Kidney epithelial cell (primary cell): ENCODE measurements at regions not wholly inside any gene's neighbourhood (a gene's known extent, or its start where the extent isn't known, plus 50 kb on each side); places are given as distances from the start of the nearest gene placed in this dataset.

ENCODE experiments used
- DNase-seq: peaks from one replicate; pipeline ENCODE4 v3.0.0-alpha.2; 2010; ENCODE audit warnings: low read depth
- H3K27me3 ChIP-seq: 2 replicates; pipeline ENCODE4 v1.6.0; 2011; ENCODE audit warnings: low read length; ENCODE audit not compliant: control insufficient read depth, insufficient read depth
- H3K36me3 ChIP-seq: 2 replicates; pipeline ENCODE4 v1.5.1; 2011; ENCODE audit warnings: low read length; ENCODE audit not compliant: control insufficient read depth, insufficient read depth
- H3K4me3 ChIP-seq: 2 replicates; pipeline ENCODE4 v1.5.1; 2011; ENCODE audit warnings: low read depth, mild to moderate bottlenecking, control low read depth, low read length
- CTCF ChIP-seq: IDR thresholded peaks from 2 replicates; pipeline ENCODE4 v1.5.1; 2011; ENCODE audit warnings: mild to moderate bottlenecking, moderate library complexity, low read length, control low read depth, inconsistent platforms; ENCODE audit not compliant: insufficient read depth, poor library complexity, severe bottlenecking

- no peak for DNase-seq
- no peak for TF ChIP-seq CTCF
- Histone ChIP-seq H3K27me3 (no peaks in the 10 kb centered on the region), H3K36me3 (no peaks in the 10 kb centered on the region), H3K4me3 (no peak overlapping the region)
Observed at GRCh38 chr2:238785528-238785860, 62.4 kb upstream of the TWIST2 start.

GRCh38 chr2:238786379-238786778 is 61.5 kb upstream of the TWIST2 start:
- no peak overlapping the region for H3K4me3 ChIP-seq
- no peak for DNase-seq
- TF ChIP-seq CTCF: no peak
- no peaks in the 10 kb centered on the region for H3K27me3 ChIP-seq
- H3K36me3 ChIP-seq: no peaks in the 10 kb centered on the region

GRCh38 chr2:238786792-238787490 is 60.9 kb upstream of the TWIST2 start:
- no peak overlapping the region for H3K4me3 ChIP-seq
- H3K36me3 ChIP-seq: no peaks in the 10 kb centered on the region
- DNase-seq: no peak
- no peak for TF ChIP-seq CTCF
- H3K27me3 ChIP-seq: no peaks in the 10 kb centered on the region

- no peaks in the 10 kb centered on the region for H3K36me3 ChIP-seq
- no peak for DNase-seq
- TF ChIP-seq CTCF: no peak
- no peak overlapping the region for H3K4me3 ChIP-seq
- no peaks in the 10 kb centered on the region for H3K27me3 ChIP-seq
Observed at GRCh38 chr2:238787501-238787900, 60.4 kb upstream of the TWIST2 start.

- H3K27me3 ChIP-seq: no peaks in the 10 kb centered on the region
- H3K4me3 ChIP-seq: no peak overlapping the region
- no peaks in the 10 kb centered on the region for H3K36me3 ChIP-seq
- no peak for DNase-seq
- TF ChIP-seq CTCF: no peak
Observed at GRCh38 chr2:238789317-238789806, 58.5 kb upstream of the TWIST2 start.
